Gastroesophageal sphincter (tissue), 4 donors: ENCODE measurements at regions not wholly inside any gene's neighbourhood (a gene's known extent, or its start where the extent isn't known, plus 50 kb on each side); places are given as distances from the start of the nearest gene placed in this dataset.

ENCODE experiments used
- ATAC-seq: fragments of 150-250 bp; one replicate; pipeline ENCODE4 v1.9.1; 2016; ENCODE audit warnings: mild to moderate bottlenecking, moderate library complexity
- H3K27ac ChIP-seq, 4 donors: fragments of 200-600 bp; sonication (generic) in 3 of 4; 1 replicate in 3 of 4; 2 replicates in 1 of 4; pipeline ENCODE4 v1.5.1; 2016 to 2019
- H3K27me3 ChIP-seq: fragments of 200-600 bp; sonication (generic); one replicate; pipeline ENCODE4 v1.5.1; 2019
- H3K36me3 ChIP-seq, 2 donors: fragments of 200-600 bp; sonication (generic); one replicate each; pipeline ENCODE4 v1.5.1; 2019; ENCODE audit warnings: control low read depth in 1 of 2
- H3K4me1 ChIP-seq, 3 donors: fragments of 200-600 bp; sonication (generic); 1 replicate in 2 of 3; 2 replicates in 1 of 3; pipeline ENCODE4 v1.5.1; 2016 to 2019; ENCODE audit warnings: control low read depth in 2 of 3
- H3K4me3 ChIP-seq, 2 donors: fragments of 200-600 bp; sonication (generic); one replicate each; pipeline ENCODE4 v1.5.1; 2019; ENCODE audit warnings: mild to moderate bottlenecking in 1 of 2, moderate library complexity in 1 of 2
- H3K9me3 ChIP-seq, 3 donors: fragments of 200-600 bp; sonication (generic); one replicate each; pipeline ENCODE4 v1.5.1; 2017 to 2019; ENCODE audit warnings: control low read depth in 2 of 3
- EP300 ChIP-seq: sonication (generic); formaldehyde crosslinking; IDR thresholded peaks from one replicate; pipeline ENCODE4 v1.6.1; 2017; ENCODE audit warnings: antibody characterized with exemption, mild to moderate bottlenecking
- POLR2A ChIP-seq, 2 donors: fragments of 450-650 bp; IDR thresholded peaks; one replicate each; pipeline ENCODE4 v1.6.1; 2017; ENCODE audit warnings: antibody characterized with exemption in 2 of 2, mild to moderate bottlenecking in 2 of 2, moderate library complexity in 1 of 2
- POLR2AphosphoS5 ChIP-seq: sonication (generic); formaldehyde crosslinking; IDR thresholded peaks from one replicate; pipeline ENCODE4 v1.6.1; 2017; ENCODE audit warnings: antibody characterized with exemption
- WGBS, 2 donors: methylation state at CpG; one replicate each; pipeline ENCODE4 v1.1.5; 2018; ENCODE audit warnings: low coverage in 1 of 2; 5-methylcytosine and 5-hydroxymethylcytosine counted together
- TF ChIP-seq, protein P1 (sequence below), 4 experiments: fragments of 200-600 bp in 2 of 4; fragments of 450-650 bp in 2 of 4; sonication (generic) in 1 of 4; IDR thresholded peaks; one replicate each; pipeline ENCODE4 v1.5.1; 2017 to 2019; ENCODE audit warnings: antibody characterized with exemption in 4 of 4, mild to moderate bottlenecking in 2 of 4, moderate library complexity in 2 of 4

DNA sequence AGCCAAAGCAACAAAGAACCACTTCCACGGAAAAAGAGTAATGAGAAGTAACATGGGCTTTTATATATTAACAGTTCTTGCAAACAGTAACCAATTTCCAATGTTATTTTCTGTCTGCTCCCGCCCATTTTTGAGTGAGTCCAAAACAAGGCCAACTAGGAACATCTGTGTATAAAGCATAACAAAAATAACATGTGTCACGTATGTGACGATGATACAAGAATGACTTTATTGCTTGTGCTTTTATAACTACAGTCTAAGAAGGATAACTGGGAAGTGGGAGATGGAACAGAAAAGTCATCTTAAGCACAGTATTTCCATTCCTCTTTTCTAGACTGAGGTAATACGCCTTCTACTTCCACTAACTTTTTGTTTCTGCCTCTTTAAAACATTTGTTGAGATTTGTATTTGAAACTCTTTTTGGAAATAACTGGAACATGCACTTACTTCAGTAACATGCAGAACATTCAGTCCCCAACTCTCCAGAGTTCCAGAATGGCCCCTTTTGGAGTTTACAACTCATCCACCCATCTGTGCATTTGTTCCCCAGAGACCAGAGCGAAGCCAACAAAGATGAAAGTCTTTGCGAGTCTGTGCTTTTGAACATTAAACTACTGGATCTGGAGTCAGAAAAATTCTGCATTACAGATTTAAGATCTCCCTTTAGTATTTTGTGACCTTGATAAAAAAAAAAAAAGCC lies 143.0 kb upstream of the ZRANB2 start:
- TF ChIP-seq POLR2AphosphoS5 (no peak), POLR2A (IDR thresholded peaks at IDR 0.05) (no peak)
- no peak for ATAC-seq
- no peaks in the 10 kb centered on the region for H3K36me3 ChIP-seq
- H3K27me3 ChIP-seq = no peaks in the 10 kb centered on the region
- no peak overlapping the region for H3K27ac ChIP-seq
- H3K4me3 ChIP-seq = no peak overlapping the region
- H3K4me1 ChIP-seq = no peaks in the 10 kb centered on the region
- no peaks in the 10 kb centered on the region for H3K9me3 ChIP-seq
- WGBS, 2 donors = 61 to 65% methylated on average over 5 to 7 of the region's 7 CpGs

DNA sequence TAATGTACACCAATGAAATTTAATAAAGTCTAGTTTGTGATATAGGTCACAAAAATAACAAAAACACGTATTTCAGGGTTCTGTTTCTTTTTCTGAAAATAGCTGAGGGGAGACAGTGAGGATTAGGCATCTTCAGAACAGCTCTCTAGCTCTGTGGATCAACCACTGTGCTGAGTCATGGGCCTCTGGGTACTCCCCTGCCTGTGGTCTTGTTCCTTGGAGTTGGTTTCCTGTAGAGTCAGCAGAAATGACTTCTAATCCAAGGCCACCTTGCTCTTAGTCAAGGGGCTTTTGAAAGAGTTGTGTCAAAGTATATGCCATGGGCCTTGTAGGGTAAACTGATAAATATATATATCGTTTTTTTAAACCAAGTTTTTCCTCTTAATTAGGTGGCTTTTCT lies 141.8 kb upstream of the ZRANB2 start:
- H3K27me3 ChIP-seq = no peaks in the 10 kb centered on the region
- 66 to 68% methylated on average over 2 of the region's 2 CpGs for WGBS, 2 donors
- H3K4me3 ChIP-seq = no peak overlapping the region
- H3K4me1 ChIP-seq = no peaks in the 10 kb centered on the region
- TF ChIP-seq EP300 = no peak
- no peak for TF ChIP-seq POLR2A (IDR thresholded peaks at IDR 0.05)
- no peak for TF ChIP-seq POLR2AphosphoS5
- ATAC-seq = no peak
- H3K27ac ChIP-seq = no peak overlapping the region
- no peaks in the 10 kb centered on the region for H3K36me3 ChIP-seq
- no peaks in the 10 kb centered on the region for H3K9me3 ChIP-seq

DNA sequence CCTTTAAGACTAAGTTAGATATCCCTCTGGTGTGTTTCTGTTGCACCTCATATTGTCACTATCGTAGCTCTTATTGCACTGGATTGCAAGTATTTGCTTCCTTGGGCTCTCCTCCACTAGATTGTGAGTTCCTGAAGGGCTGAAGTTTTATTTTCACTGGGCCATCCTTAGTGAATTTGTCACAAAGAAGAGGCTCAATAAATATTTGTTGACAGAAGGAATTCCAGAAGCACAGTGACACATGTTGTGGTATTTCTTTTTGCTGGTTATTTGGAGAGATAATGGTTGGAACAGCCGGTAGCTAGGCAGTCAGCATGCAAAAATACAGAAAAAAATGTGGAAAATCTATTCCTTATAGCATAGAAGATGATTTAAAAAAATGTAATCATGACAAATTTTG lies 129.9 kb upstream of the ZRANB2 start:
- H3K4me1 ChIP-seq = no peaks in the 10 kb centered on the region
- no peak for ATAC-seq
- H3K9me3 ChIP-seq = no peaks in the 10 kb centered on the region
- H3K36me3 ChIP-seq = no peaks in the 10 kb centered on the region
- H3K27me3 ChIP-seq = no peaks in the 10 kb centered on the region
- H3K4me3 ChIP-seq = no peak overlapping the region
- H3K27ac ChIP-seq = no peak overlapping the region
- TF ChIP-seq, protein P1, sequence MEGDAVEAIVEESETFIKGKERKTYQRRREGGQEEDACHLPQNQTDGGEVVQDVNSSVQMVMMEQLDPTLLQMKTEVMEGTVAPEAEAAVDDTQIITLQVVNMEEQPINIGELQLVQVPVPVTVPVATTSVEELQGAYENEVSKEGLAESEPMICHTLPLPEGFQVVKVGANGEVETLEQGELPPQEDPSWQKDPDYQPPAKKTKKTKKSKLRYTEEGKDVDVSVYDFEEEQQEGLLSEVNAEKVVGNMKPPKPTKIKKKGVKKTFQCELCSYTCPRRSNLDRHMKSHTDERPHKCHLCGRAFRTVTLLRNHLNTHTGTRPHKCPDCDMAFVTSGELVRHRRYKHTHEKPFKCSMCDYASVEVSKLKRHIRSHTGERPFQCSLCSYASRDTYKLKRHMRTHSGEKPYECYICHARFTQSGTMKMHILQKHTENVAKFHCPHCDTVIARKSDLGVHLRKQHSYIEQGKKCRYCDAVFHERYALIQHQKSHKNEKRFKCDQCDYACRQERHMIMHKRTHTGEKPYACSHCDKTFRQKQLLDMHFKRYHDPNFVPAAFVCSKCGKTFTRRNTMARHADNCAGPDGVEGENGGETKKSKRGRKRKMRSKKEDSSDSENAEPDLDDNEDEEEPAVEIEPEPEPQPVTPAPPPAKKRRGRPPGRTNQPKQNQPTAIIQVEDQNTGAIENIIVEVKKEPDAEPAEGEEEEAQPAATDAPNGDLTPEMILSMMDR (IDR thresholded peaks at IDR 0.05) = no peak
- TF ChIP-seq POLR2A (IDR thresholded peaks at IDR 0.05) (no peak), POLR2AphosphoS5 (no peak), EP300 (no peak)
- 83 to 100% methylated on average over 1 to 2 of the region's 2 CpGs for WGBS, 2 donors

DNA sequence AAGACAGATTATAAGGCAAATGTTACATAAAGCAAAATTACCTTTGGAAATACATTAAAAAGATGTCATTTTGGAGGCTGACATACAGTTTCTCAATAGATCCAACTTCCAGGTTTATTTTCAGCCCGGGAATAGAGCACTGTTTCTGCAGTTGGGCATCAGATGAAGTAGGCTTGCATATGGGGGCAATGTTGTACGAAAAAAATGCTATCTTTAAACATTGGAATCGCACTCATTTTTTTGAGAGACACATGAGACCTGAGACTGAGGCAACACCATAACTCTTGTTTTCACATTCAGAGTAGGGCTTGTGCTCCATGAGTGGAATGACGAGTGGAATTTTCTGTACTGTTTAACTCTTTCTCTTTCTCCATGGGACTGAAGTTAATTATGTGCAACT lies 122.4 kb upstream of the ZRANB2 start:
- TF ChIP-seq EP300 (no peak), POLR2A (IDR thresholded peaks at IDR 0.05) (no peak), POLR2AphosphoS5 (no peak)
- TF ChIP-seq, protein P1 (IDR thresholded peaks at IDR 0.05) = no peak
- ATAC-seq = no peak
- H3K4me3 ChIP-seq = no peak overlapping the region
- H3K4me1 ChIP-seq = no peaks in the 10 kb centered on the region
- WGBS, 2 donors = 91 to 95% methylated on average over 4 of the region's 4 CpGs
- H3K27ac ChIP-seq = no peak overlapping the region
- H3K9me3 ChIP-seq = no peaks in the 10 kb centered on the region
- H3K27me3 ChIP-seq = no peaks in the 10 kb centered on the region
- no peaks in the 10 kb centered on the region for H3K36me3 ChIP-seq

DNA sequence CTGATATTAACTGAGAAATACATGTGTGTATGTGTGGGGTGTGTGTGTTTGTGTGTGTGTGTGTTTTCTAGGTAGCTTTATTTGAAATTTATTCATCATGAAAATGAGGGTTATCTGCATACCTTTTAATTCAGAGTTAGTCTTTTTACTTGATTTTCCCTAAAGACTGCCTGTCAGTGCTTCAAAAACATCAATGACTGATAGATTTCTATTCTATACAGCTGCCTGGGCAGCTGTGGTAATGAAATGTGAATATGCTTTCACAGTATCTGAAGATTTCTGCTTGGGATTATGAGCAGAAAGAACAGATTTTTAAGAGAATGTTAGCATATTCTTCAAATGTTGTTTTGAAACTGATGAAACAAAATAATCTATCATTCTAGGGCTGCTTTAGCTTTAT lies 119.7 kb upstream of the ZRANB2 start:
- H3K9me3 ChIP-seq = no peaks in the 10 kb centered on the region
- no peaks in the 10 kb centered on the region for H3K36me3 ChIP-seq
- TF ChIP-seq, protein P1 (IDR thresholded peaks at IDR 0.05) = no peak
- no peak for TF ChIP-seq EP300
- no peak for TF ChIP-seq POLR2A (IDR thresholded peaks at IDR 0.05)
- no peak for TF ChIP-seq POLR2AphosphoS5
- no peak overlapping the region for H3K27ac ChIP-seq
- H3K4me1 ChIP-seq = no peaks in the 10 kb centered on the region
- no peaks in the 10 kb centered on the region for H3K27me3 ChIP-seq
- no peak for ATAC-seq
- H3K4me3 ChIP-seq = no peak overlapping the region

DNA sequence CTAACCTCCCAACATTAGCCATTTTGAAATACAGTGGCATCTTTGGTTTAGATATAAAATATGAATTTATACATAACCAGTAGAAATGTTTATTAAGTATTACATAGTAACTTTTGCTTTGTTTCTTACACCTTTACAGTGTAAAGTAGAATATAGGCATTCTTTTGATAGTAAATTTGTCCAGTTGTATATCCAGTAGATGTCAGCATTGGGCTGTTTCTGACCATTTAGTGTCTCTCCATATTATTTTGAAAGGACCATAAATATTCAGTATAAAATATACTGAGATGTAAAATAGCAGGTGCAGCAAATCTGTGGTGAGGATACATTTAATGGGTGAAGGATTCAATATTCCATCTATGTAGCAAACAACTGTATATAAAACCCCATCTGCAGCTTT lies 115.8 kb upstream of the ZRANB2 start:
- H3K27me3 ChIP-seq = no peaks in the 10 kb centered on the region
- TF ChIP-seq EP300 (no peak), POLR2A (IDR thresholded peaks at IDR 0.05) (no peak), POLR2AphosphoS5 (no peak)
- TF ChIP-seq, protein P1 (IDR thresholded peaks at IDR 0.05) = peak in 3 of 4 experiments; percentile 11 to 47 (median 29)
- ATAC-seq = no peak
- H3K36me3 ChIP-seq = no peaks in the 10 kb centered on the region
- H3K9me3 ChIP-seq = no peaks in the 10 kb centered on the region
- no peaks in the 10 kb centered on the region for H3K4me1 ChIP-seq
- no peak overlapping the region for H3K4me3 ChIP-seq
- H3K27ac ChIP-seq = no peak overlapping the region
